Hypothalamus (tissue), 51 donors: ENCODE measurements at regions not wholly inside any gene's neighbourhood (a gene's known extent, or its start where the extent isn't known, plus 50 kb on each side); places are given as distances from the start of the nearest gene placed in this dataset.
"Not testable (repeated sequence)": the region's sequence is repeated elsewhere in the genome, so short reads cannot be mapped to it uniquely, and the experiment has no call there.

Source experiments
- DNase-seq, 51 donors: peaks; one replicate each; lab custom pipeline; 2025; lab: John Stamatoyannopoulos, UW

DNA sequence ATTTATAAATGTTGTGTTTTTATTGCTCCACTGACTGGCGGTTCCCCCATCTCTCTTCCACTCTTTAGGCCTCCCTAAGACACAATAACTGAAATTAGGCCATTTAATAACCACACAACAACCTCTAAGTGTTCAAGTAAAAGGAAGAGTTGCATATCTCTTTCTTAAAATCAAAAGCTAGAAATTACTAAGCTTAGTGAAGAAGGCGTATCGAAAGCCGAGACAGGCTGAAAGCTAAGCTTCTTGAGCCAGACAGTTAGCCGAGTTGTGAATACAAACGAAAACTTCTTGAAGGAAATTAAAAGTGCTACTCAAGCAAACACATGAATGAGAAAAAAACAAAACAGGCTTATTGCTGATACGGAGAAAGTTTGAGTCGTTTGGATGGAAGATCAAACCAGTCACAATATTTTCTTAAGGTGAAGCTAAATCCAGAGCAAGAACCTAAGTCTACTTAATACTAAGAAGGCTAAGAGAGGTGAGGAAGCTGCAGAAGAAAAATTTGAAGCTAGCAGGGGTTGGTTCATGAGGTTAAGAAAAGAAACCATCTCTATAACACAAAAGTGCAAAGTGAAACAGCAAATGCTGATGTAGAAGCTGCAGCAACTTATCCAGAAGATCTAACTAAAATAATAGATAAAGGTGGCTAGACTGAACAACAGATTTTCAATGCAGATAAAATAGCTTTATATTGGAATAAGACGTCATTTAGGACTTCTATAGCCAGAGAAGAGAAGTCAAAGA lies 194.0 kb upstream of the TTC29 start:
- DNase-seq = no peak

DNA sequence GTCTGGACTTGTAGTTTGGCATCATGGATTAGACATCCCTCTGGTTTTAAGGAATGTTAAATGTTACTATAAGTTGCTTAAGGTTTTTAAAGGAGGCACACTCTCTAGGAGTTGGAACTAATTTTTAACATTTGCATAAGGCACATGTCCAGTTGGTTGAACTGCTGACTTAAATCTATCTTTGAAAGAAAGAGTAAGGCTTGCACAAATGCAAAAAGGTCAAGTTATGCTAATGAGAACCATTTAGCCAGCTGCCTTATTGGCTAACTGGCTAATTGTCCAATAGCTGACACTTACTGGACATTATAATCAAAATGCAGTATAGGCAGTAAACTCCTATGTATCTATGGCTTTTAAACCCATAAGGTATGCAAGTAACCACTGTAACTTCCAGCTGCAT lies 206.1 kb upstream of the TTC29 start:
- DNase-seq = no peak

- peak in 35 of 51 donors; percentile 1 to 36 (median 13) for DNase-seq
Observed at GRCh38 chr4:147157860-147158701, 212.4 kb upstream of the TTC29 start.

DNA sequence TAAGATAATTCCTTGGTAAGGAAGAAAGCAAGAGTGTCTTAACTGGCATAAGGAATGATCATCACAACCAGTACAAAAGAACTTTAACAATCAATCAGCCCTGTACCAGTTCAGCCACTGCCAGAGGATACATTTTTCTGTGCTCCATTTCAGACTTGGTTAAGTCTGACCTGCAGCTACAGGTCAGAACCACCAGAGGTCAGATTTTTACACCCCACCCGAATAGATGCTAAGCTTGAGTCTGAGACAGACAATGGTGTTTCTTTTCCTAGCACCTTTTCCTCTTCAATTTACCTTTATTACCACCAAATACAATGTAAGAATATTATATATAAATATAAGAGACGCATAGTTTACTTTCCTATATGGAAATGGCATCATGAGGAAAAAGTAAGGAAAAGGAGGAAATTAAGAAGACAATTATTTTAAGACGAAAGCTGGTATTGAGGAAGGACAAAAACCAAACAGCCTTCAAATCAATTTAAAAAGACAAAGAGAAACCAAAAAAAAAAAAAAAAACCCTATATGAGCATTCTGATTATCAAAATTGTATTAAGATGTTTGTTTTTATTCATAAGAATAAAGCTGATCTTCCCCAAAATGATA lies 215.3 kb upstream of the TTC29 start:
- DNase-seq = peak in 14 of 51 donors; percentile 1 to 33 (median 11)

- DNase-seq = no peak
Observed at GRCh38 chr4:147163311-147163710, 217.6 kb upstream of the TTC29 start.

DNA sequence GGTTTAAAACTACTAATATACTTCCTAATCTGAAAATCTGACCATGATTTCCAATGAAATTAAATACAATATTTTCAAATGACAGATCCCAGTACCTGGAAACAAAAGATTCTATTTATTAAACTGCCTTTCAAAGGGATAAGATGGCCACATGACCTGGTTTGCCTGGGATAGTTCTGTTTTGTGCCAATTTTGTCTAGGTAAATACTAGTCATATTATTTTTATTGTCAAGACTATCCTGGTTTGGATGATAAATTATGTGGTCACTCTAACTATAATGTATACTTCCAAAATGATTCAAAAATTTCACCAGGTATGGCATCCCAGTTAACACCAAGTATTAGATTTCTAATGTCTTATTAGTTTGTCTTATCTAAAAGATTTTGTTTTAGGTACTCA lies 222.5 kb upstream of the TTC29 start:
- not testable (repeated sequence) for DNase-seq

DNA sequence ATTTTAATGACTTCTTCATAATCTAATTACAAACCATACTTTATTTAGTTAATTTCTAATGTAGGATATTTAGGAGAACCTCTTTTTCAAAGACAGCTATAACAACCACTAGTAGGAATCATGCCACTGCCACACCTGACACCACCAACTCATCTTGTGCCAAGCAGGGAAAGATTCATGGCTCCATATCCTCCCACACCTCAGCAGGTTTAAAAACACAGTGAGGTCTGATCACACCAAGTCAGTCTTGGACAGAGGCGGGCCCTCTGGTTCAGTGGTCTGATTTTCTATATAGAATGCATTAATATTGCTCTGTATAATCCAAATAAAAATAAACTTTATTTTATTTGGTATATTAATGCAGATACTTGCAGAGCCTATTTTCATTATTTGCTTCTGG lies 227.7 kb upstream of the TTC29 start:
- no peak for DNase-seq

- DNase-seq = no peak
Observed at GRCh38 chr4:147173797-147174432, 228.3 kb upstream of the TTC29 start.

- no peak for DNase-seq
Observed at GRCh38 chr4:147174591-147174990, 228.9 kb upstream of the TTC29 start.

DNA sequence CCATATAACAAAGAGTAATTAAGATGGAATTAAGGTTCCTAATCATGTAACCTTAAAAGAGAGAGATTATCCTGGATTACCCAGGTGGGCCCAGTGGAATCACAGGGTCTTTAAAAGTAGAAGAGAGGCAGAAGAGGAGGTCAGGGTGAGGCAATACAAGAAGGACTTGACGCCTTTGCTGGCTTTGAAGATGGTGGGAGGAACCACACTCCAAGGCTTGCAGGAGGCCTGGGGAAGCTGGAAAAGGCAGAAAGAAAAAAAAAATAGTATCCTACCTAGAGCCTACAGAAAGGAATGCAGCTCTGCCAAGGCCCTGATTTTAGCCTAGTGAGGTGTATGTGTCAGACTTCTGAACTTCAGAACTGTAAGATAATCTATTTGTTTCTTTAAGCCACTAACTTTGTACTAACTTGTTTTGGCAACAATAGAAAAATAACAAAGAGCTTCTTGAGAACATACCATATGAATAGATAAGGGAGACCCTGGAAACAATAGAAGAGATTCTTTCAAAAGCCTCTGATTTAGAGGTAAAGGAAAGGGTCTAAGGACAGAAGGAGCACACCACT lies 229.9 kb upstream of the TTC29 start:
- no peak for DNase-seq

GRCh38 chr4:147182041-147182440 lies 236.4 kb upstream of the TTC29 start:
- no peak for DNase-seq

GRCh38 chr4:147192679-147193078 lies 247.0 kb upstream of the TTC29 start:
- no peak for DNase-seq

DNA sequence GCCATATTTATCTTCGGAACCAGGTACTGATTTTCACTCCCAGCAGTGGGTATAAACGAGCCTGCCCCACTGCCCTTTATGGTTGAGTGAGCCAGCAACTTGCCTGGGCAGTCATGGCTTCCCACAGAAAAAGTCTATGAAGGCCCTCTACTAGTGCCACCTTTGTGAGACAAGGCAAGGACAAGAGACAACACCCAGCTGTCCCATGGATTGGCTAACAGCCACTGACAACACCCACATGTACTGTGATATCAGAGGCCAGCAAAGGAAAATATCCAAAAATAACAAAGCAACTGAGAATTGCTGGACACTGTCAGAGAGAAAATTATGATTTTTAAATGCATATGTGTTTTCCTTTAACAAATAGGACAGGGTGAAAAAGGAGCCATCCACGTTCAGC lies 248.4 kb upstream of the TTC29 start:
- no peak for DNase-seq

DNA sequence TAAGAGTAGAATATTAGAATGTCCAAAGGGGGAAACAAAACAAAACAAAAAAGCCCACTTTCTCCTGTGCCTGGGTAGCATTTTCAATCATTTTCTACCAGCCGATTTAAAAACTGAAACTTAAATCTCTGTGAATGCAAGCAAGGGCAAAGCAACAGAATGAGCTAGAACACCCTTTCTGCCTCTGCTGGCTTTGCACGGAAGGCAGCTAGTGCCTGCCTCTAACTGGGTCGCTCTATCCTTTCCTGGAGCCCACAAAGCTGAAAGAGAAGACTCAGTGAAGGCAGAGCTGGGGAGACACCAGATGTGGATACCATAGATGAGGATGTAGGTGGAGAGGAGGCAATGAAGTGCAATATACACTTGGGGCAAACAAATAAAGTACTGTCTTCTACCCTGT lies 248.9 kb upstream of the TTC29 start:
- no peak for DNase-seq

GRCh38 chr4:147195386-147195785 lies 249.7 kb upstream of the TTC29 start:
- DNase-seq = no peak

GRCh38 chr4:147198411-147199051 lies 252.9 kb upstream of the TTC29 start:
- no peak for DNase-seq

DNA sequence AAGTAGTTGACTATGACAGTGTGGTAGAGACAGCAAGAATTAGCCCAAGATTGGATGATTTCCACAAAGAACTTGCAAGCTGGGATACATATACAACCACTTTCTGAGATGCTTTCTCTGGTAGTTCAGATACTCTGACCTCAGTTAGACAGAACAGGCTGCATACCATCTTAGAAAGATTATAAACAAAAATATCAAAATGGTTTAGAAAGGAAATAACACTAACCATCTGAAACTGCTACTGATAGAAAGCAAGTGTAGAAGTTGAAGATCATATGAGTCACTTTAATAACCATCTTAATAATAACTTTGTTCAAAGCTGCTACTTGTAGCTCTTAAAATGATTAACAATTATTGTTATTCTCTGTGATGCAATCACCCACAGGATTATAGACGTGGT lies 255.4 kb upstream of the TTC29 start:
- DNase-seq = no peak

DNA sequence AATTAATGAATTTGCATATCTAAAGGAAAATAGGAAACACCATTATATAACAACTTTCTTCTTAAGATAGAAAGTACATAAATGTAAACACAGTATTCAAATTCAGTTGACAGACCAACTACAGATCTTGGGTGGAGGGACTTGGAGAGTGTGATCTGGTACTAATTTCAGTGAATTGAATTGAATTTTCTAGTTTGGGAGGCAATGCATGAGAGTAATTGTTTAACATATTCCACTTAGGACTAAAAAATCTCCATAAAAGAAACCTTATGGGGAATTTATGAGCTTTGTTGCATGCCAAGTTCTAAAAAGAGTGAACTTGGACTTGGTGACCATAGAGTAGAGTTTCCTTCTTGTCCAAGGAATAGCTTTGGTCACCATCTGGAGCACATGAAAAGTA lies 261.1 kb upstream of the TTC29 start:
- DNase-seq = no peak

- DNase-seq = no peak
Observed at GRCh38 chr4:147207911-147208310, 262.2 kb upstream of the TTC29 start.

- no peak for DNase-seq
Observed at GRCh38 chr4:147217655-147218054, 263.2 kb upstream of the EDNRA start.
